ENCODE measurements at regions not wholly inside any gene's neighbourhood (a gene's known extent, or its start where the extent isn't known, plus 50 kb on each side); places are given as distances from the start of the nearest gene placed in this dataset.

- POLR2A ChIA-PET: no interaction called here
- CTCF ChIA-PET: no interaction called here
Measured at GRCh38 chr11:116500026-116500946, 272.5 kb downstream of the BUD13 start.

GRCh38 chr11:116499396-116500003 lies 273.3 kb downstream of the BUD13 start:
- CTCF ChIA-PET: no interaction called here

GRCh38 chr11:116498161-116498560 lies 274.6 kb downstream of the BUD13 start:
- CTCF ChIA-PET: no interaction called here
- POLR2A ChIA-PET: no interaction called here

More at GRCh38 chr11:116499396-116500003, 273.3 kb downstream of the BUD13 start:
- POLR2A ChIA-PET: no interaction called here

GRCh38 chr11:116492600-116492999 lies 280.2 kb downstream of the BUD13 start:
- ChIA-PET CTCF (no interaction called here), POLR2A (no interaction called here)

DNA sequence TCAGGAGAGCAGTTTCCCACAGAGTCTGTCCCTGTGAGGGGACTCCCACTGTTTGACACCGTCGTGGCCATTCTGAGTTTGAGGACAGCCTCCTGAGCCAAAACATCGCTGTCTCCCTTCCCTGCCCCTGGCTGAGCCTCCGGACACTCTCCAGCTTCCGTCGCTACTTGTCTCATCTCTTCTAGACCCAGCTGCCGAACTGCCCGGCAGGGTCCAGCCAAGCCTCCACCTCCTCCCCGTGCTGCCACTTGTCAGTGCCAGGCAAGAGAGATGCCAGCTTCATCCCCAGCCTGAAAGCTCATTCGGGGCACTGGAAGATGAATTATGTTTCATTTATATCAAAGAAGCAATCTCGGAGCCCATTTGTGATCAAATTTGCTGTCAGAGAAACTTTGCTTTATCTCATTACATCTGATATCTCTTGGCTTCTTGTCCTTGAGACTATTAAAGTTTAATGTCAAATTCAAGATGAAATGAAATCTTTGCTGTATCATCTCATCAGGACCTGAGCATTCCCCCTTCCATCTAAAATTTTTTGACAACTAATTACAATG lies 283.9 kb downstream of the BUD13 start:
- ChIA-PET CTCF (no interaction called here), POLR2A (no interaction called here)

DNA sequence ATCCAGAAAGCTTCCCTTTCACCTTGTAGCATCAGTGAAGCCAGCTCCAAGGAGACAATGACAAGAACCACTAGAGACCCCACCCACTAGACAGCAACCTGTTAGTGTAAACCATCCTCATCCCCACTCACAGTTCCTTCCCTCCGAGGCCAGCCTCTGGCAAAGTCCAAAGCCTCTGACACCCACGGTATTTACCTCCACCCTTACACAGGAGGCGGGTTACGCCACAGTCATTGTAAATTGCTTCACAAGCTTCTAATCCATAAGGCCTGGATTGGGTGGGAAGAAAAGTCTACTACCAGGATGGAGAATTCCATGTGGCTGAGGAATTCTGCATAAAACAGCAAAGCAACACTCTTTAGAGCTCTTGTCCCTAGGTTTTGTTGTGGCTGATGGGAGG lies 287.4 kb downstream of the BUD13 start:
- ChIA-PET CTCF (no interaction called here), POLR2A (no interaction called here)

DNA sequence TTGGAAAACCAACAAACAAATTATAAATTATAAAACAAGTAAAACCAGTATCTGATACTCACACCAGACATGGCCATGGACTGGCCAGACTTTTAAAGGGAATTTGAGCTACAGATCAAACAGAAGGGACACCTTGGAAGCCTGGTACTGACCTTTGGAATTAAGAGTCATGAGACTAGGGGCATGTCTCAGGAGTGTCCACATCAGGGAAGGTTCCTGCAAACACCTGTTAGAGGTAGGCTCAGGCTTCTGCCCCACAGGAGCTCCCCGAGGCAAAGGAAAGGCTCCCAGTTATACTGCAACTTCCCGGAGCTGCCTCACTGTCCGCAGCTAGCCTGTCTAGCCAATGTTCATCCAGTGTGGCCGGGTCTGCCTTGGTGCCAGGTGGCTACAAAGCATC lies 290.1 kb downstream of the BUD13 start:
- CTCF ChIA-PET: no interaction called here

GRCh38 chr11:116481126-116481675 lies 291.6 kb downstream of the BUD13 start:
- CTCF ChIA-PET: no interaction called here
- POLR2A ChIA-PET: no interaction called here

More for the DNA sequence above, 290.1 kb downstream of the BUD13 start:
- POLR2A ChIA-PET: no interaction called here

DNA sequence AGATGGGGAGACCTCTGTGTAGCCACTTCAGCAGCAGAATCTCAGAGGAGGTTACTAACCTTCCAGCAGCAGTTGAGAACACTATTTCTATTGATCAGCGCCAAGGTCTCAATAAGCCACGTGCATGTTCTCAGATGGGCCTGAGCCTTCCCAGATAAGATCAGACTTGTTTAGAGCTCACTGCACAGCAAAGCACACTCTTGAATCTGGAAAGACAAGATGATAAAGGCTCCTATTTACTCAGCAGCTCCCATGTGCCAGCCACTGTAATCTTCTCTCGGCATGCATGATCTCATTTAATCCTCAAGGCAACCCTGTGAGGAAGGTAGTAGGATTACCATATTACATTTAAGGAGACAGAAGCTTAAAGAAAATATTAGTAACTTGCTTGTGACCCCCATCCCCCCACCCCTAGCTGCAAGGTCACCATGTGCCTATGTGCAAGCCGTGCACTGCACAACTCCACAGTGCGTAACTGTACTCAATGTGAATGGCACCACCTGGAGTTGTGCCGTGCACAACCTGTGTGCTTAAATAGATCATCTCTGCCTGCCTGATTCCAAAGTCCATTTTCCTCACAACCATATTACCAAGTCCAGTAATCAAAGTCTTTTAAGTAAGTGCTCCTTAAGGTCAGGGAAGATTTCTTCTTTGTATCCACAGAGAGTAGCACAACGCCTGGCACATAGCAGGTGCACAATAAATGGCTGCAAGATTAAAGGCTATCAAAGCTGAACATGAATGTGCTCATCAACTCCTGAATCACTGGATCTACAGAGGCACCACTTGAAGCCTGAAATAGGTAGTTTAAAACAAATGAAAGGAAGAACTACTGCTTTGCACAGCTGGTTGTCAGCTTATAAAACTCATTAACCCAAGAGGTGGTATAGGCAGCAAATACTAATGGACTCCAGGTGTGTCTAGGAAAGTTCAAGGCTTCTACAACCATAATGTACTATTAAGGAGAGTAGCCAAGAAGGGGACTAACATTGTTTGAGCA lies 293.8 kb downstream of the BUD13 start:
- POLR2A ChIA-PET: no interaction called here
- CTCF ChIA-PET: no interaction called here

GRCh38 chr11:116478205-116478604 lies 294.6 kb downstream of the BUD13 start:
- POLR2A ChIA-PET: no interaction called here
- CTCF ChIA-PET: no interaction called here

DNA sequence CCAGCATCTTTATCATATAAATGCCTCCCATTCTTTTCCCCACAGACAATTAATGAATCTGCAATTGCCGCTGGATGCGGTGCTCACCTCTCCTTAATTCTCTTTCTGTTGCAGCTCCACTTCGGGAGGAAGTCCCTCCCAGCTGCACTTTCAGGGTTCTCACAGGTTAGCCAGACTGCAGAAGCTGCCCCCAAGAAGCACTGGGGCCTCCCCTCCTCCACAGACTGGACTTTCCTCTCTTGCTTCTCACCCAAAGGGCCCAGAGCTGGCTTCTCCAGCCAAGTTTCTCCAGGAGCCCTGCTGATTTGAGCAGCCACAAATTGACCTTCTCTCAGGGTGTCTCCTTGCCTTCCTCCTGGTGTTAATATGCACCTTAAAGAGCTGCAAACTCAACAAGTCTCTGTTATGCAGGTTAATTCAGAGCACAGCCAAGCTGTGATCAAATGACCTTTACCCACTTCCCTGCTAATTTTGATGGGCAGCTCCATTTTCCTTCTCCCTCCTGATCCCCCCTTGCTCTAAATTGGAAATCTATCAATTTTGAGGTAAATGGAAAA lies 298.9 kb downstream of the BUD13 start:
- ChIA-PET POLR2A (no interaction called here), CTCF (no interaction called here)

DNA sequence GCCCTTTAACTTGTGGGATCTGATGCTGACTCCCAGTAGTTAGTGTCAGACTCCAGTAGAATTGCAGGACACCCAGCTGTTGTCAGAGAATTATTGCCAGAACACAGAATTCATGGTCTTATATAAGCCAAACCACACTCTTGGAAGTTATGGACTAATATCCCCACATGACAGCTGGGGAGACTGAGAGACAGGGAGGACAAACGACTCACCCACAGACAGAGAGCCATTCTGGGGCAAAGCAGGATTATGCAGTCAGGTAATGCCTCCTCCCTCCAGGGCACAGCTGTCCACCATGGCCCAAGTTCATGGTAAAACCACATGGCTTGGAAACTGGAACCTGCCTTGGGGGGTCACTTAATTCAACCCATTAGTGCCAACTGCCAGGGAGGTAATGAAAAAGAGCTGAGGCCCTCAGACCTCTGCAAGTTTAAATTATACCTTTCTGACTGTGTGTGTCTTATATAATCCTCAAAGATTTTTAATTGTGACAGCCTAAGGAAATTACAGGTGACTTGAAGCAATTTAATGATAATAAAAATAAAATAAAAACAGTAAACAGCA lies 299.5 kb downstream of the BUD13 start:
- ChIA-PET POLR2A (no interaction called here), CTCF (no interaction called here)

GRCh38 chr11:116472651-116473050 lies 300.1 kb downstream of the BUD13 start:
- ChIA-PET CTCF (no interaction called here), POLR2A (no interaction called here)

- POLR2A ChIA-PET: no interaction called here
- CTCF ChIA-PET: interaction anchor here (1.1 kb wide), 1 partner anchor 17 kb away, joined by 3 read pairs; no protein-coding TSS in a partner anchor
Measured at GRCh38 chr11:116471608-116472256, 301.1 kb downstream of the BUD13 start.

DNA sequence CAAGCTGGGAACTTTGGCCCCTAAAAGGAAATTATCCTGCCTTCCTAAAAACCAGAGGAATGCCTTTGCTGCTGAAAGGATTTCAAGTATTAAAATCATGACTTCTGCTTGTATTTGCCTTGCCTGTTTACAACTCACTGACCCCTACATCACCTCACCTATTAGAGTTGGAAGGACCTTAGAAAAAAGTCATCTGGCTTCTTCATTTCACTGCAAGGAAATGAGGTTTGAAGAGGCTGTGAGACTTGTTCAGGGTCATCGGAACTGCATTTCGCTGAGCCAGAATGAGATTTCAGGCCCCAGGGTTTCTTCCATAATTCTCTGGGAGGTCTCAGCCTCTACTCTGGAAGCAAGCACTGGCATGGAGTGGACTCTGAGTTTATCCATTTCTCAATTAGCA lies 304.1 kb downstream of the BUD13 start:
- ChIA-PET POLR2A (no interaction called here), CTCF (no interaction called here)

- CTCF ChIA-PET: no interaction called here
Measured at GRCh38 chr11:116467823-116468222, 305.0 kb downstream of the BUD13 start.

GRCh38 chr11:116466801-116467200 lies 306.0 kb downstream of the BUD13 start:
- ChIA-PET POLR2A (no interaction called here), CTCF (no interaction called here)

More at GRCh38 chr11:116467823-116468222, 305.0 kb downstream of the BUD13 start:
- POLR2A ChIA-PET: no interaction called here

DNA sequence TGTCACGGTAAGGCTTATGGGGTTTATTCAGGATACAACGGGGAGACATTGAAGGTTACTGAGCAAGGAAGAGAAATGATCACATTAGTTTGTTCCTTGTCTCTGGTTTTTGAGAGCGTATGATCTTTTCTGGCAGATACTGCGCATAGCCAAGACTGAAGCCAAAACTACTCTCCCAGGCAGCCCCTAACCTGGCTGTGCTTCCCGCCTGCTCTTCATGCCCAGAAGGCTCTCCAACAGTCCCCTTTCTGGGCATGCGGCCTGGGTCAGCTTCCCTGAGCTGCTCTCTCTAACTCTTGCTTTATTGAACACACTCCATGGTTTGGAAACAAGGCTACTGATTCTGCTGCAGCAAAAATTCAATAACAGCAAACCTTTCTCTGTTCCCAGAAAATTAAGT lies 306.6 kb downstream of the BUD13 start:
- POLR2A ChIA-PET: no interaction called here

DNA sequence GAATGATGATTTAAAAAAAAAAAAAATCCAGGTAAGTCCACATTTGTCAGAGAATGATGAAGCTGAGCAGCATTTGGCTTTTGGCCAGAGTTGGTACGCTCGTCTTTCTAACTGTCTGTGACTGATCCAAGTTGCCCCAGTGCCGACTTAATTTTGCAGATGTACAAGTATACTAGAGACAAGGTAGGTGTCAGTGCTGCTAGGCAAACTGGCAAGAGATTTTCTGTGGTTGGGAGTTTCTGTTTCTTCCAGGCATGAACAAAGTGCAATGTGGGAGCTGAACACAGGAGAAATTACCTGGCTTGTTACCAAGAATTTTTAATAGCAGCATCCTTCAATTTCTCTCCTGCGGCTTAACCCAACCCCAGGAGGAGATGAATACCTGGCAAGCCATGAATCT lies 307.7 kb downstream of the BUD13 start:
- ChIA-PET CTCF (no interaction called here), POLR2A (no interaction called here)

More for the DNA sequence above, 306.6 kb downstream of the BUD13 start:
- CTCF ChIA-PET: no interaction called here
